GM18868 (cell line): ENCODE measurements at regions not wholly inside any gene's neighbourhood (a gene's known extent, or its start where the extent isn't known, plus 50 kb on each side); places are given as distances from the start of the nearest gene placed in this dataset.
"Not testable (repeated sequence)": the region's sequence is repeated elsewhere in the genome, so short reads cannot be mapped to it uniquely, and the experiment has no call there.

ENCODE experiments used
- ATAC-seq: cut with Tn5 transposase; IDR thresholded peaks from one replicate; pipeline ENCODE4 v1.9.1; 2021; ENCODE audit warnings: mild to moderate bottlenecking, moderate library complexity; ENCODE audit not compliant: unreplicated experiment

GRCh38 chr9:22508354-22508753 is 61.7 kb downstream of the DMRTA1 start:
- ATAC-seq: not testable (repeated sequence)

- ATAC-seq: no peak
These were observed 62.2 kb downstream of the DMRTA1 start for GRCh38 chr9:22508790-22509189.

GRCh38 chr9:22512495-22512894 is 65.9 kb downstream of the DMRTA1 start:
- ATAC-seq: peak; percentile 89

- no peak for ATAC-seq
These were observed 68.2 kb downstream of the DMRTA1 start for GRCh38 chr9:22514871-22515270.

GRCh38 chr9:22522206-22522740 is 75.6 kb downstream of the DMRTA1 start:
- ATAC-seq: no peak

- ATAC-seq: no peak
These were observed 81.9 kb downstream of the DMRTA1 start for GRCh38 chr9:22528485-22528884.

GRCh38 chr9:22529426-22530199 is 83.0 kb downstream of the DMRTA1 start:
- ATAC-seq: no peak

GRCh38 chr9:22535780-22536179 is 89.2 kb downstream of the DMRTA1 start:
- ATAC-seq: no peak

- ATAC-seq: no peak
These were observed 91.1 kb downstream of the DMRTA1 start for GRCh38 chr9:22537721-22538120.

GRCh38 chr9:22548625-22549024 is 102.0 kb downstream of the DMRTA1 start:
- no peak for ATAC-seq

GRCh38 chr9:22574740-22575139 is 128.1 kb downstream of the DMRTA1 start:
- ATAC-seq: no peak

- ATAC-seq: no peak
These were observed 134.2 kb downstream of the DMRTA1 start for GRCh38 chr9:22580788-22581187.

- ATAC-seq: no peak
These were observed 135.6 kb downstream of the DMRTA1 start for GRCh38 chr9:22582221-22582620.

GRCh38 chr9:22588918-22589317 is 142.3 kb downstream of the DMRTA1 start:
- ATAC-seq: no peak

- no peak for ATAC-seq
These were observed 143.9 kb downstream of the DMRTA1 start for GRCh38 chr9:22590336-22591033.

GRCh38 chr9:22595805-22596204 is 149.2 kb downstream of the DMRTA1 start:
- ATAC-seq: no peak

GRCh38 chr9:22617156-22617555 is 170.5 kb downstream of the DMRTA1 start:
- ATAC-seq: no peak

GRCh38 chr9:22622815-22623214 is 176.2 kb downstream of the DMRTA1 start:
- ATAC-seq: no peak

GRCh38 chr9:22623236-22623635 is 176.6 kb downstream of the DMRTA1 start:
- no peak for ATAC-seq

GRCh38 chr9:22625540-22625939 is 178.9 kb downstream of the DMRTA1 start:
- ATAC-seq: no peak

GRCh38 chr9:22643541-22643940 is 196.9 kb downstream of the DMRTA1 start:
- no peak for ATAC-seq

GRCh38 chr9:22645893-22646292 is 199.3 kb downstream of the DMRTA1 start:
- no peak for ATAC-seq
